Osteocyte (in vitro differentiated cells): ENCODE measurements at regions not wholly inside any gene's neighbourhood (a gene's known extent, or its start where the extent isn't known, plus 50 kb on each side); places are given as distances from the start of the nearest gene placed in this dataset.

Experiments
- DNase-seq: peaks from one replicate; pipeline ENCODE4 v3.0.0; 2021; ENCODE audit warnings: mixed read lengths; ENCODE audit not compliant: unreplicated experiment; ENCODE audit errors: extremely low spot score
- H3K27ac Mint-ChIP-seq: one replicate; pipeline ENCODE4 v1.8.0; 2021; ENCODE audit warnings: mild to moderate bottlenecking, mixed read lengths; ENCODE audit not compliant: unreplicated experiment
- H3K27me3 Mint-ChIP-seq: one replicate; pipeline ENCODE4 v1.8.0; 2021; ENCODE audit warnings: mixed read lengths; ENCODE audit not compliant: unreplicated experiment
- H3K36me3 Mint-ChIP-seq: one replicate; pipeline ENCODE4 v1.8.0; 2021; ENCODE audit warnings: mixed read lengths; ENCODE audit not compliant: unreplicated experiment
- H3K4me1 Mint-ChIP-seq: one replicate; pipeline ENCODE4 v1.8.0; 2021; ENCODE audit warnings: mixed read lengths; ENCODE audit not compliant: unreplicated experiment
- H3K4me3 Mint-ChIP-seq: one replicate; pipeline ENCODE4 v1.8.0; 2021; ENCODE audit warnings: mild to moderate bottlenecking, moderate library complexity, mixed read lengths; ENCODE audit not compliant: unreplicated experiment
- H3K9me3 Mint-ChIP-seq: one replicate; pipeline ENCODE4 v1.8.0; 2021; ENCODE audit warnings: mixed read lengths; ENCODE audit not compliant: unreplicated experiment
- TF ChIP-seq, protein P1 (sequence below): fragments of 200-600 bp; sonication (generic); IDR thresholded peaks from 2 replicates; pipeline ENCODE4 v1.5.0; 2021; ENCODE audit warnings: antibody characterized with exemption, mild to moderate bottlenecking, moderate library complexity

DNA sequence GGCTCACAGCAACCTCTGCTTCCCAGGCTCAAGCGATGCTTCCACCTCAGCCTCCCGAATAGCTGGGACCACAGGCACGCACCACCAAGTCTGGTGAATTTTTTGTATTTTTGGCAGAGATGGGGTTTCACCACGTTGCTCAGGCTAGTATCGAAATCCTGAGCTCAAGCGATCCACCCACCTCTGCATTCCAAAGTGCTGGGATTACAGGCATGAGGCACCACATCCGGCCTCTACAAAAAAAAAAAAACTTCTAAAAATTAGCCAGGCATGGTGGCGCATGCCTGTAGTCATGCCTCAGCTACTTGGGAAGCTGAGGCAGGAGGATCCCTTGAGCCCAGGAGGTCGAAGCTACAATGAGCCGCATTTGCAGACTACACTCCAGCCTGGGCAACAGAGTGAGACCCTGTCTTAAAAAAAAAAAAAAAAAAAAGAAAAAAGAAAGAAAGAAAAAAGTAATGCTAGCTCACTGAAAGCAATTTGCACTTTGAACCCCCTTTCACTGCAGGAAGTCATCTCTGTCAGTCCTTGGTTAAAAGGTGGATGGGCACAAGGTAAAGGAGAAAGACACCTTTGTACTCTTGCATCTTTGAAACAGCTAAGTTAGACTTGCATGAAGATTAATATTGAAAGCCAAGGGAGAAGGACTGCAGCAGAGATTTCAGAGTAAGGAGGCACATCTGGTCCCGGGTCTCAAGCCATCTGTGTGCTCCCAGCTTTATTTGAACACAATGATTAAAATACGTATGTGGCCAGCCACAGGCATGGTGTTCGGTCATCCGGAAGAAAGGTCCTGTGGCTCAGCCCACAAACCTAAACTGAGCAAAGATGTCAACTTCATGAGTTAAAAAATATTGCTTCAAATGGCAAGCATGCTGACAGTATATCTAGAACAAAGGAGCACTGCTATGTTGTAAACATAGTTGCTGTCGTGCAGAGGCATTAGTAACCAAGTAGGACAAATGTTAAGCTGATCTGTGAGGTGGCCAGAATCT lies 103.8 kb upstream of the HMGA2 start:
- TF ChIP-seq, protein P1, sequence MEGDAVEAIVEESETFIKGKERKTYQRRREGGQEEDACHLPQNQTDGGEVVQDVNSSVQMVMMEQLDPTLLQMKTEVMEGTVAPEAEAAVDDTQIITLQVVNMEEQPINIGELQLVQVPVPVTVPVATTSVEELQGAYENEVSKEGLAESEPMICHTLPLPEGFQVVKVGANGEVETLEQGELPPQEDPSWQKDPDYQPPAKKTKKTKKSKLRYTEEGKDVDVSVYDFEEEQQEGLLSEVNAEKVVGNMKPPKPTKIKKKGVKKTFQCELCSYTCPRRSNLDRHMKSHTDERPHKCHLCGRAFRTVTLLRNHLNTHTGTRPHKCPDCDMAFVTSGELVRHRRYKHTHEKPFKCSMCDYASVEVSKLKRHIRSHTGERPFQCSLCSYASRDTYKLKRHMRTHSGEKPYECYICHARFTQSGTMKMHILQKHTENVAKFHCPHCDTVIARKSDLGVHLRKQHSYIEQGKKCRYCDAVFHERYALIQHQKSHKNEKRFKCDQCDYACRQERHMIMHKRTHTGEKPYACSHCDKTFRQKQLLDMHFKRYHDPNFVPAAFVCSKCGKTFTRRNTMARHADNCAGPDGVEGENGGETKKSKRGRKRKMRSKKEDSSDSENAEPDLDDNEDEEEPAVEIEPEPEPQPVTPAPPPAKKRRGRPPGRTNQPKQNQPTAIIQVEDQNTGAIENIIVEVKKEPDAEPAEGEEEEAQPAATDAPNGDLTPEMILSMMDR, result no peak
- Mint-ChIP-seq H3K27ac (no peak overlapping the region), H3K36me3 (no peaks in the 10 kb centered on the region), H3K27me3 (no peaks in the 10 kb centered on the region), H3K4me1 (peaks cover 1% of the 10 kb centered on the region), H3K4me3 (no peak overlapping the region), H3K9me3 (no peaks in the 10 kb centered on the region)
- no peak for DNase-seq

DNA sequence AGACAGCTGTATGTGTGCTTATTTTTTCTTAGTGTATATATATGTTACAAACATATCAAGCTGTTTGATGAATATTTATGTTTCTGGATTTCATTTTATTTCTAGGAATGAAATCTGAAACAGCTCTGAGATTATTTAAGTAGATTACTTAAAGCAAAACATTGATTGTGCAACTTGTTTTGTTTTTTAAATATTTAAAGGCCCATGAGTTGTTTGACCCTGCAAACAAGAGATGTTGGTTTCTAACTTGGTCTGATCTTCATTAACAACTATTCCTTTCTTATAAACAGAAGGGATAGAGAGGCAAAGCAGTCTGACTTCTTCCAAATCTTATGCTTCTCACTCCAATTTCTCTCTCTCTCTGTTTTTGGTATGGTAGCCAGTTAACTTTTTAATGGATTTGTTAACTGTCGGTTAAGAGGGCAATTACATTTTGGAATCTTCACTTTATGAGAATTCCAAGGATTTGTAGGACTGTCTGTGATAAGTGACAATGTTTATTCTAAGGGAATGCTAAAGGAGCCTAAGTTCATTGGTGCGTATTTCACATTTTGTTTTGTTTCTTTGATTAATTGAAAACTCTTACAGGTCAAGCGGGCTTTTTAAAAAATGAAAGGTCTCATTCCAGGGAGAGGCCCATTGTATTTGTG lies 102.6 kb upstream of the HMGA2 start:
- H3K27me3 Mint-ChIP-seq, result peaks cover 4% of the 10 kb centered on the region
- no peak overlapping the region for H3K27ac Mint-ChIP-seq
- no peak overlapping the region for H3K4me3 Mint-ChIP-seq
- TF ChIP-seq, protein P1, result no peak
- peaks cover 1% of the 10 kb centered on the region for H3K4me1 Mint-ChIP-seq
- H3K36me3 Mint-ChIP-seq, result no peaks in the 10 kb centered on the region
- no peaks in the 10 kb centered on the region for H3K9me3 Mint-ChIP-seq
- no peak for DNase-seq

DNA sequence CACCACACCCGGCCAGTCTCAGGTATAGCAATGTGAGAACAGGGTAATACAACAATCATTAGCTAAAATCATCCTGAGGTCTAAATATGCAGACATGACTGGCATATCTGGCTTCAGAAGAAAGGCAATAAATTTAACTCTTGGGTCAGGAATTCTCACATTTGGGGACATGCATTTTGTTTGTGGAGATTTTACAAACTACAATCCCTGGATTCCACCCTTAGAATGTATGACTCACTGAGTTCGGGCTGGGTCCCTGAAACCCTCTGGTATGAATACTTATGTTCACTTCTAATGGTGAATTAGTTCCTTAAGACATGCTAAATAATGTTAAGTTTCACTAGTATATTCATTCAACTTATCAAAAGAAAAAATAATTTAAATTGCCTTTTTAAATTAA lies 98.9 kb upstream of the HMGA2 start:
- peaks cover 15% of the 10 kb centered on the region for H3K4me1 Mint-ChIP-seq
- H3K36me3 Mint-ChIP-seq, result no peaks in the 10 kb centered on the region
- TF ChIP-seq, protein P1, result no peak
- no peak overlapping the region for H3K4me3 Mint-ChIP-seq
- no peaks in the 10 kb centered on the region for H3K9me3 Mint-ChIP-seq
- DNase-seq, result no peak
- H3K27me3 Mint-ChIP-seq, result peaks cover 30% of the 10 kb centered on the region
- H3K27ac Mint-ChIP-seq, result no peak overlapping the region

DNA sequence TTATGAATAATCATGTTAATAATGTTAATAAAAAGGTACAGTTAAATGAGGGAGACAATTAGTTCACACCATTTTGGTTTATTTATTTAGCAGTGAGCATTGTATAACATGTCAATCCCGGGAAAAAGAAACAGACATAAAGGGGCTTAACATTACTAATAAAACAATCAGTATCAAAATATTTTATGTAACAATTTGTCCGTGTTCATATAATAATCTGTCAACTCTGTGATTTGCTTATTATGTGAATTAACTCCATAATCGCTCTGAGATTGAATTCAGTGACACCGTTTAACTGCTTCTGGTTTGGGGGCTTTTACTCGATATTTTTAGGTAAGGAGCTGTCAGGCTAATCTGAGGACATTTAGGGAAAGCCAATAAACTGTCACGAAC lies 95.8 kb upstream of the HMGA2 start:
- H3K27ac Mint-ChIP-seq, result no peak overlapping the region
- peaks cover 14% of the 10 kb centered on the region for H3K4me1 Mint-ChIP-seq
- H3K27me3 Mint-ChIP-seq, result peaks cover 38% of the 10 kb centered on the region
- TF ChIP-seq, protein P1, result no peak
- H3K9me3 Mint-ChIP-seq, result no peaks in the 10 kb centered on the region
- no peaks in the 10 kb centered on the region for H3K36me3 Mint-ChIP-seq
- H3K4me3 Mint-ChIP-seq, result peak overlapping the region; percentile 75
- DNase-seq, result no peak
